OCI-LY1 (cell line): ENCODE measurements at regions not wholly inside any gene's neighbourhood (a gene's known extent, or its start where the extent isn't known, plus 50 kb on each side); places are given as distances from the start of the nearest gene placed in this dataset.

Source experiments
- EZH2 ChIP-seq: fragments of 200-600 bp; sonication (generic), shearing (Covaris generic); IDR thresholded peaks from 2 replicates; pipeline ENCODE4 v1.8.0; 2017; ENCODE audit warnings: borderline replicate concordance, mixed run types, mild to moderate bottlenecking, antibody characterized with exemption, low read length, moderate library complexity, mixed read lengths
- TF ChIP-seq, protein P1 (sequence below): fragments of 200-600 bp; sonication (generic), shearing (Covaris generic); IDR thresholded peaks from 2 replicates; pipeline ENCODE4 v1.5.1; 2017; ENCODE audit warnings: mild to moderate bottlenecking, antibody characterized with exemption, low read length, moderate library complexity, mixed read lengths

DNA sequence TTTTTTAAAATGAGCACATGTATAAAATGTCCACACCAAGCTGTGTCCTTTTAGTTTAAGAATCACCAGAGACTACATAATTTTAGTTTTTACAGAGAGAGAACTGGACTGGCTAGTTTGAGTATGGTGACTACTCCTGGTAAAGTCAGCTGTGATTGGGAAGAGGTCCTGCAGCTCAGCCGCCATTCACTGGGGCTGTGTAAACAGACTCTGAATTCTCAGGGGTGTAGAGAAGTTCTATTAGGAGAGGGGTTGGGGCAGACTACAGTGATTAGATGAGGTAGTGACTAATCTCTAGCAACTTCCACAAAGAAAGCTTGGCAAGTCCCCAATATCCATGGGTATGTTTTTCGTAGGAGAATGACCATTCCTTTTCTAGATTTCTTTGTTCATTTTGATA, 341.2 kb upstream of the MAP3K7 start:
- no peak for TF ChIP-seq EZH2
- TF ChIP-seq, protein P1, sequence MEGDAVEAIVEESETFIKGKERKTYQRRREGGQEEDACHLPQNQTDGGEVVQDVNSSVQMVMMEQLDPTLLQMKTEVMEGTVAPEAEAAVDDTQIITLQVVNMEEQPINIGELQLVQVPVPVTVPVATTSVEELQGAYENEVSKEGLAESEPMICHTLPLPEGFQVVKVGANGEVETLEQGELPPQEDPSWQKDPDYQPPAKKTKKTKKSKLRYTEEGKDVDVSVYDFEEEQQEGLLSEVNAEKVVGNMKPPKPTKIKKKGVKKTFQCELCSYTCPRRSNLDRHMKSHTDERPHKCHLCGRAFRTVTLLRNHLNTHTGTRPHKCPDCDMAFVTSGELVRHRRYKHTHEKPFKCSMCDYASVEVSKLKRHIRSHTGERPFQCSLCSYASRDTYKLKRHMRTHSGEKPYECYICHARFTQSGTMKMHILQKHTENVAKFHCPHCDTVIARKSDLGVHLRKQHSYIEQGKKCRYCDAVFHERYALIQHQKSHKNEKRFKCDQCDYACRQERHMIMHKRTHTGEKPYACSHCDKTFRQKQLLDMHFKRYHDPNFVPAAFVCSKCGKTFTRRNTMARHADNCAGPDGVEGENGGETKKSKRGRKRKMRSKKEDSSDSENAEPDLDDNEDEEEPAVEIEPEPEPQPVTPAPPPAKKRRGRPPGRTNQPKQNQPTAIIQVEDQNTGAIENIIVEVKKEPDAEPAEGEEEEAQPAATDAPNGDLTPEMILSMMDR: no peak
